ENCODE measurements at regions not wholly inside any gene's neighbourhood (a gene's known extent, or its start where the extent isn't known, plus 50 kb on each side); places are given as distances from the start of the nearest gene placed in this dataset.

GRCh38 chrY:7501236-7501635 is 589.7 kb upstream of the AMELY start:
- TF ChIP-seq CTCF (IDR thresholded peaks at IDR 0.05), result no peak
- TF ChIP-seq POLR2A (IDR thresholded peaks at IDR 0.05), result no peak
